Trophoblast cell (in vitro differentiated cells and primary cell): ENCODE measurements at regions not wholly inside any gene's neighbourhood (a gene's known extent, or its start where the extent isn't known, plus 50 kb on each side); places are given as distances from the start of the nearest gene placed in this dataset.

ENCODE experiments used
- DNase-seq, 2 donors: peaks; one replicate each; pipeline ENCODE4 v3.0.0-alpha.2; 2016
- H2AFZ ChIP-seq: 2 replicates; pipeline ENCODE4 v1.6.1; 2013; ENCODE audit warnings: low read length, moderate library complexity, mild to moderate bottlenecking; ENCODE audit not compliant: insufficient read depth, poor library complexity
- H2AK5ac ChIP-seq: 2 replicates; pipeline ENCODE4 v1.6.1; 2013; ENCODE audit warnings: mild to moderate bottlenecking, low read length
- H2BK120ac ChIP-seq: 2 replicates; pipeline ENCODE4 v1.6.1; 2013; ENCODE audit warnings: low read length, mild to moderate bottlenecking, moderate library complexity; ENCODE audit not compliant: insufficient read depth, poor library complexity
- H2BK12ac ChIP-seq: 2 replicates; pipeline ENCODE4 v1.6.1; 2013; ENCODE audit warnings: mild to moderate bottlenecking, low read length, moderate library complexity
- H2BK5ac ChIP-seq: 2 replicates; pipeline ENCODE4 v1.6.1; 2013; ENCODE audit warnings: low read length, low read depth, moderate library complexity, mild to moderate bottlenecking; ENCODE audit not compliant: poor library complexity
- H3K14ac ChIP-seq: 2 replicates; pipeline ENCODE4 v1.6.1; 2013; ENCODE audit warnings: mild to moderate bottlenecking, low read length
- H3K18ac ChIP-seq: 2 replicates; pipeline ENCODE4 v1.6.1; 2013; ENCODE audit warnings: mild to moderate bottlenecking, low read length
- H3K23ac ChIP-seq: 2 replicates; pipeline ENCODE4 v1.6.1; 2013; ENCODE audit warnings: low read length
- H3K27ac ChIP-seq: 2 replicates; pipeline ENCODE4 v1.5.1; 2013; ENCODE audit warnings: low read depth, mild to moderate bottlenecking, inconsistent platforms, low read length, moderate library complexity
- H3K27me3 ChIP-seq: 2 replicates; pipeline ENCODE4 v1.6.1; 2013; ENCODE audit warnings: inconsistent platforms, mild to moderate bottlenecking, low read length, moderate library complexity; ENCODE audit not compliant: insufficient read depth
- H3K36me3 ChIP-seq, 2 experiments: 1 replicate in 1 of 2; 2 replicates in 1 of 2; pipeline ENCODE4 v1.6.1; 2013; ENCODE audit warnings: low read length in 2 of 2, mild to moderate bottlenecking in 2 of 2, moderate library complexity in 1 of 2; ENCODE audit not compliant: insufficient read depth in 2 of 2, control insufficient read depth in 1 of 2
- H3K4ac ChIP-seq: 2 replicates; pipeline ENCODE4 v1.6.1; 2013; ENCODE audit warnings: low read depth, mild to moderate bottlenecking, low read length, moderate library complexity
- H3K4me1 ChIP-seq, 2 experiments: 1 replicate in 1 of 2; 2 replicates in 1 of 2; pipeline ENCODE4 v1.6.1; 2013; ENCODE audit warnings: low read length in 2 of 2, mild to moderate bottlenecking in 2 of 2, moderate library complexity in 1 of 2; ENCODE audit not compliant: insufficient read depth in 2 of 2, control insufficient read depth in 1 of 2
- H3K4me2 ChIP-seq: 2 replicates; pipeline ENCODE4 v1.6.1; 2013; ENCODE audit warnings: inconsistent platforms, mild to moderate bottlenecking, low read length, moderate library complexity
- H3K4me3 ChIP-seq: 2 replicates; pipeline ENCODE4 v1.5.1; 2013; ENCODE audit warnings: mild to moderate bottlenecking, low read depth, low read length, inconsistent platforms
- H3K79me1 ChIP-seq: one replicate; pipeline ENCODE4 v1.6.1; 2013; ENCODE audit warnings: low read length
- H3K79me2 ChIP-seq: 2 replicates; pipeline ENCODE4 v1.6.1; 2013; ENCODE audit warnings: low read length, mild to moderate bottlenecking; ENCODE audit not compliant: control insufficient read depth, insufficient read depth, poor library complexity
- H3K9ac ChIP-seq: 2 replicates; pipeline ENCODE4 v1.6.1; 2013; ENCODE audit warnings: mild to moderate bottlenecking, low read length
- H3K9me3 ChIP-seq: 2 replicates; pipeline ENCODE4 v1.6.1; 2013; ENCODE audit warnings: low read depth, mild to moderate bottlenecking, control low read depth, inconsistent platforms, low read length; ENCODE audit not compliant: insufficient read depth
- H4K12ac ChIP-seq: 2 replicates; pipeline ENCODE4 v1.6.1; 2013; ENCODE audit warnings: low read depth, mild to moderate bottlenecking, low read length, moderate library complexity
- H4K8ac ChIP-seq: 2 replicates; pipeline ENCODE4 v1.6.1; 2013; ENCODE audit warnings: low read depth, mild to moderate bottlenecking, low read length, moderate library complexity
- H4K91ac ChIP-seq: one replicate; pipeline ENCODE4 v1.6.1; 2013; ENCODE audit warnings: low read depth, mild to moderate bottlenecking, low read length, moderate library complexity
- WGBS: extraction: QIAGEN DNeasy Blood & Tissue Kit; methylation state at CpG from one replicate; pipeline ENCODE4 v1.1.7; 2013; ENCODE audit warnings: missing lambda C conversion rate; ENCODE audit not compliant: insufficient read length, insufficient coverage; ENCODE audit errors: extremely low coverage; 5-methylcytosine and 5-hydroxymethylcytosine counted together

- Histone ChIP-seq H3K79me1 (no peaks in the 10 kb centered on the region), H3K27me3 (no peaks in the 10 kb centered on the region), H3K4me1 (no peaks in the 10 kb centered on the region), H3K9me3 (no peaks in the 10 kb centered on the region), H3K18ac (no peak overlapping the region), H3K14ac (no peak overlapping the region), H2AK5ac (no peak overlapping the region), H4K8ac (no peak overlapping the region), H3K4me3 (no peak overlapping the region), H3K23ac (no peak overlapping the region), H3K9ac (no peak overlapping the region), H4K12ac (no peak overlapping the region), H2BK120ac (no peak overlapping the region), H2AFZ (no peak overlapping the region), H3K4me2 (no peak overlapping the region), H3K4ac (no peak overlapping the region), H4K91ac (no peak overlapping the region), H2BK12ac (no peak overlapping the region), H2BK5ac (no peak overlapping the region), H3K27ac (no peak overlapping the region), H3K79me2 (no peaks in the 10 kb centered on the region), H3K36me3 (no peaks in the 10 kb centered on the region)
- no CpG with 5 or more reads among the region's 2 CpGs for WGBS
- no peak for DNase-seq
Observed at GRCh38 chr5:23655674-23656073, 148.3 kb downstream of the PRDM9 start.

GRCh38 chr5:23675456-23675855, 168.0 kb downstream of the PRDM9 start:
- DNase-seq: no peak
- no peak overlapping the region for H3K9ac ChIP-seq

DNA sequence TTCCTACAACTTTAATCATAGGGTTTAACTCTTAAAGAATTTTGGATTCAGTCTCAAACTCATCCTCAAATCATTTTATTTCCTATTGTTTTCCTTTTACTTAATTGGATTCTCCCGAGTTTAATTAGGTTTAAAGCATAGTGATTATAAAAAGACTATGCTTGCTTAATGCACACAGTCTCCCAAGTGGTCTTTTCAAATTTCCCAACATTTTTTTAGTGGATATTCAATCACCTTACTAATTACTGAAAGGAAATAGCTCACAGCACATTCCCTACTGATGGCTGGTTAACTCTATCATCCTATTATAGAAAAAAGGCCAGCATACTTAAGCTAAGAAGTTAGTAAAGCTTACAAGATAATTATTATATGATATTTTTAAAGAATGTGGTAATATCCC, 170.6 kb downstream of the PRDM9 start:
- peaks cover 5% of the 10 kb centered on the region for H3K9me3 ChIP-seq
- H3K36me3 ChIP-seq: no peaks in the 10 kb centered on the region
- no peaks in the 10 kb centered on the region for H3K4me1 ChIP-seq
- no peak overlapping the region for H2AFZ ChIP-seq
- H2BK12ac ChIP-seq: no peak overlapping the region
- no peaks in the 10 kb centered on the region for H3K79me1 ChIP-seq
- no peak overlapping the region for H3K23ac ChIP-seq
- H4K91ac ChIP-seq: no peak overlapping the region
- H3K9ac ChIP-seq: no peak overlapping the region
- no peak overlapping the region for H4K8ac ChIP-seq
- H3K4ac ChIP-seq: no peak overlapping the region
- H3K4me2 ChIP-seq: no peak overlapping the region
- no peak overlapping the region for H3K14ac ChIP-seq
- no peaks in the 10 kb centered on the region for H3K79me2 ChIP-seq
- H3K27ac ChIP-seq: no peak overlapping the region
- WGBS: no CpG with 5 or more reads among the region's 1 CpG
- H3K18ac ChIP-seq: no peak overlapping the region
- H2BK5ac ChIP-seq: no peak overlapping the region
- no peaks in the 10 kb centered on the region for H3K27me3 ChIP-seq
- H4K12ac ChIP-seq: no peak overlapping the region
- no peak overlapping the region for H3K4me3 ChIP-seq
- H2AK5ac ChIP-seq: no peak overlapping the region
- no peak overlapping the region for H2BK120ac ChIP-seq
- DNase-seq: no peak

More at GRCh38 chr5:23675456-23675855, 168.0 kb downstream of the PRDM9 start:
- H3K27me3 ChIP-seq: no peaks in the 10 kb centered on the region
- H4K91ac ChIP-seq: no peak overlapping the region
- H3K4me3 ChIP-seq: no peak overlapping the region
- H2BK12ac ChIP-seq: no peak overlapping the region
- H4K8ac ChIP-seq: no peak overlapping the region
- H3K18ac ChIP-seq: no peak overlapping the region
- no peaks in the 10 kb centered on the region for H3K36me3 ChIP-seq
- no peak overlapping the region for H2BK5ac ChIP-seq
- no peak overlapping the region for H2BK120ac ChIP-seq
- no peak overlapping the region for H3K23ac ChIP-seq
- H4K12ac ChIP-seq: no peak overlapping the region
- H3K9me3 ChIP-seq: peaks cover 5% of the 10 kb centered on the region
- H3K4ac ChIP-seq: no peak overlapping the region
- no CpG with 5 or more reads among the region's 1 CpG for WGBS
- no peaks in the 10 kb centered on the region for H3K4me1 ChIP-seq
- H3K79me1 ChIP-seq: no peaks in the 10 kb centered on the region
- no peak overlapping the region for H3K4me2 ChIP-seq
- no peak overlapping the region for H2AK5ac ChIP-seq
- H3K79me2 ChIP-seq: no peaks in the 10 kb centered on the region
- H3K27ac ChIP-seq: no peak overlapping the region
- H2AFZ ChIP-seq: no peak overlapping the region
- no peak overlapping the region for H3K14ac ChIP-seq

DNA sequence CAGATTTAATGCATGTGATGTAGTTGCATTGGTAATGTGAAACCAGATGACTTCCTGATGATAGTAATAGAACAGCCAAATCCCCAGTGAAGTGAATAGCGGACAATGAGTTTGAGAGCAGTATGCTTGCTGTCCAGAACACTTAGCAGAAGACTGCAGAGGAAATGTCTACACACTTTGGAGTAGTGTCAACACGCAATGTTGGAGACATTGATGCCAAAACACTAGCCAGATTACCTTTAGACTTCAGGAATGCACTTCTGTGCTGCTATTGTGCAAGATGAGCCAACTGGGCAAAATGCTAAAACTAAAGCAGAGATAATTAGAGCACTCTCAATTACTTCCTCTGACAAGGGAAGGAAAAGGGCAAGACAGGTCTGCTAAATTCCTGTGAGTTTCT, 176.7 kb downstream of the PRDM9 start:
- H2AK5ac ChIP-seq: no peak overlapping the region
- no peak overlapping the region for H4K91ac ChIP-seq
- no peaks in the 10 kb centered on the region for H3K79me2 ChIP-seq

More for the DNA sequence above, 176.7 kb downstream of the PRDM9 start:
- no peak overlapping the region for H3K4ac ChIP-seq
- H2AFZ ChIP-seq: no peak overlapping the region
- peak overlapping the region; percentile 42 for H3K27ac ChIP-seq
- H3K9ac ChIP-seq: no peak overlapping the region
- H4K12ac ChIP-seq: no peak overlapping the region
- H3K4me3 ChIP-seq: no peak overlapping the region
- no peak for DNase-seq
- no peak overlapping the region for H2BK120ac ChIP-seq
- no peaks in the 10 kb centered on the region for H3K27me3 ChIP-seq
- H3K36me3 ChIP-seq: no peaks in the 10 kb centered on the region
- no peak overlapping the region for H4K8ac ChIP-seq
- H3K4me1 ChIP-seq: peaks cover 0 to 3% of the 10 kb centered on the region in 2 experiments
- whole genome bisulfite sequencing: no CpG with 5 or more reads among the region's 2 CpGs
- peak overlapping the region; percentile 41 for H3K4me2 ChIP-seq
- no peak overlapping the region for H3K18ac ChIP-seq
- no peak overlapping the region for H3K14ac ChIP-seq
- H3K23ac ChIP-seq: no peak overlapping the region
- no peak overlapping the region for H2BK5ac ChIP-seq
- no peaks in the 10 kb centered on the region for H3K9me3 ChIP-seq
- H3K79me1 ChIP-seq: no peaks in the 10 kb centered on the region
- H2BK12ac ChIP-seq: no peak overlapping the region
